Erythroblast (primary cell): ENCODE measurements at regions not wholly inside any gene's neighbourhood (a gene's known extent, or its start where the extent isn't known, plus 50 kb on each side); places are given as distances from the start of the nearest gene placed in this dataset.
"Not testable (repeated sequence)": the region's sequence is repeated elsewhere in the genome, so short reads cannot be mapped to it uniquely, and the experiment has no call there.

ENCODE experiments used
- DNase-seq, 2 experiments: peaks; one replicate each; lab custom pipeline; 2025; lab: John Stamatoyannopoulos, UW
- GATA1 ChIP-seq: IDR thresholded peaks from 2 replicates; pipeline ENCODE4 v1.6.1; 2011; ENCODE audit warnings: low read depth, mild to moderate bottlenecking, control low read depth, low read length, moderate library complexity
- POLR2A ChIP-seq: IDR thresholded peaks from 2 replicates; pipeline ENCODE4 v1.6.1; 2011; ENCODE audit warnings: mild to moderate bottlenecking, low read length

GRCh38 chr5:162543437-162543836 is 475.9 kb downstream of the GABRG2 start:
- TF ChIP-seq GATA1 (no peak), POLR2A (no peak)
- DNase-seq = no peak

DNA sequence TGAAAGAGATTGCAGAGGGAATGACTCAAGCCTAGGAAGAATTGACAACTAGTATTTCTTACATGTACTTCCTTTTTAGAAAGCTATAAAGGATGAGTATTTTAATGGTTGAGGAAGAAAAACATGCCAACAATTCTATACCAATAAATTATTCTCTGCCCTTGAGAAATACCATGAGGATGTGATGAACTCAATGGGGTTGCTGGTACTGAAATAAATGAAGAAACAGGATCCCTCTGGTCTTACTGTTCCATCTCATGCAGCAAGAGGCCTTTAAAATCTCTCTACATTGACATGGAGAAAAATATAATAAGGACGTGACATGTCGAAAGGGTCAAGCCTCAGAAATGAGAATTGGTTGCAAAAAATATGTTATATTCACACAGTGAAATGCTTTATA is 477.3 kb downstream of the GABRG2 start:
- DNase-seq = no peak
- no peak for TF ChIP-seq POLR2A
- TF ChIP-seq GATA1 = no peak

DNA sequence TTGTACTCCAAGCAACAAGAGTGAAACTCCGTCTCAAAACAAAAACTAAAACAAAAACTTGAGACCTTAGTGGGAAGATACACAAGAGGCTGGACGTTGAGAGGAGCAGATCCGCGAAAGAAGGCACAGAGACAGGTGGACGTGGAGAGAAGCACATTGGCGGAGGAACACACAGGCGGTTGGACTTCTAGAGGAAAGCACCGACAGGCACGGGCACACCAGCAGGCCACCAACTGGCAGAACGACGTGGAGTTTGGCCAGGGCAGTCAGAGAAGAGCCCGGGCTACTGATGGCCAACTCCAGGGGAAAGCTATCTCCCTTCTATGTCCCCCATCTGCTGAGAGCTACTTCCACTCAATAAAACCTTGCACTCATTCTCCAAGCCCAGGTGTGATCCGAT is 482.7 kb downstream of the GABRG2 start:
- TF ChIP-seq POLR2A = no peak
- TF ChIP-seq GATA1 = no peak
- no peak for DNase-seq

DNA sequence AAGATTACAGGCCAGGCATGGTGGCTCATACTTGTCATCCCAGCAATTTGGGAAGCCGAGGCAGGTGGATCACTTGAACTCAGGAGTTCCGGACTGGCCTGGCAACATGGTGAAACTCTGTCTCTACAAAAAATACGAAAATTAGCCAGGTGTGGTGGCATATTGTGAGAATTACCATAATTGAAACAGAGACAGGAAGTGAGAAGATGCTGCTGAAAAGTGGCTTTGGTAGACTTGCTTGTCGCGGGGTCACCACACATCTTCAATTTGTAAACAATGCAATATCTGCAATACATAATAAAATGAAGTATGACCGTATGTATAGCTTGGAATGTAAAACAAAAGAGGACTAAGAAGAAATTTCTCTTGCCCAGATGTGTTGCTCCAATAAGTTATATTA is 490.5 kb downstream of the GABRG2 start:
- no peak for TF ChIP-seq GATA1
- no peak for TF ChIP-seq POLR2A
- no peak for DNase-seq

DNA sequence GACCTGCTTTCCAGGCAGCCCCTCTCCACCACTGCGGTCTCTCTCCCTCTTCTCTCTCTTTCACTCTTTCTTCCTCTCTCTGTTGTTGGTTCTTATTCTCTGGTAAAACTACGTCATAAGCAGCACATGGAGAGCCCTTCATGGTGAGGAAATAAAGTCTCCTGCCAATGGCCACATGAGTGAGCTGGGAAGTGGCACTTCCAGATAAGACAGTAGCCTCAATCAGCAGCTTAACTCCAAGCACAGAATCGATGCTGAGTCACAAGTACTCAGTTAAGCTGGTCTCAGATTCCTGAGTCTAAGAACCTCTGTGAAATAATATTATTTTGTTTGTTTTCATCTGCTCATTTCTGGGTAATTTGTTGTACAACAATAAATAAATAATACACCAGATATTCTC is 500.1 kb downstream of the GABRG2 start:
- TF ChIP-seq POLR2A = no peak
- TF ChIP-seq GATA1 = no peak
- no peak for DNase-seq

GRCh38 chr5:162573758-162574157 is 506.2 kb downstream of the GABRG2 start:
- TF ChIP-seq POLR2A (no peak), GATA1 (no peak)
- no peak for DNase-seq

- TF ChIP-seq GATA1 (no peak), POLR2A (no peak)
- no peak for DNase-seq
Observed at GRCh38 chr5:162591724-162592123, 524.2 kb downstream of the GABRG2 start.

DNA sequence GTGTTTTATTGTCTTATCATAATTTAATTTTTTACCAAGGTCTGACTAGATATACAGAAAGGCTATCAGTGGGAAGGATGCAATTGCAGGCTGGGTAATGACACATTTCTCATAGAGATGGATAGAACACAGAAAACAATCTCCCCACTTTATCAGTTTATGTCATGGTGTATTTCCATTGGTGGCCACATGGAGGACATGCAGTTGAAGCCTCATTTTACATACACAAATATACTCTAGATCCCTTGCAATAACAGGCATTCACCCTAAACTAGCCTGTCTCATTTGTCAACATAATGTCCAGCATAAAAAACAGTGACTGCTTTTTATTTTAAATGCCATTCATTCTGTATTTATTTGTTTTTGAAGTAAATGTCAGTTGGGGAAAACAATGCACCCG is 526.3 kb downstream of the GABRG2 start:
- DNase-seq = no peak
- no peak for TF ChIP-seq POLR2A
- TF ChIP-seq GATA1 = no peak

GRCh38 chr5:162603443-162604070 is 536.0 kb downstream of the GABRG2 start:
- DNase-seq = no peak
- TF ChIP-seq POLR2A = no peak
- no peak for TF ChIP-seq GATA1

DNA sequence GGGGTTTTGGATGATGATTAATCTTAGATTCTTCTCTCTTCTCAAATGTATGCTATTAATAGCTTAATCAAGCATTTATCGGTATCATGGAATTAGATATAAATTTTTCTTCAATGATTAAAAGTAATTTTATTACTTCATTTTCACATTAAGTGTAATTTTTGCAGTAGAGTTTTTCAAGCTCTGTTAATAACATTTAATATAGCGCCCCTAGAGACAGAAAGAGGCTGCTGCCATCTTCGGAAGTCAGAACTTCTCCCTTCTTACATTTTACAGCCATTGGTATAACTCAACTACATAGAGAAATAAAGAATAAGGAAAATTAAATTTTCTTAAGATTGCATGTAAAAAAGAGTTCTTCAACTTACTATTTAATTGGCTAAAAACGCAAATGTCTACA is 540.3 kb downstream of the GABRG2 start:
- TF ChIP-seq GATA1 = no peak
- no peak for TF ChIP-seq POLR2A
- DNase-seq = no peak

DNA sequence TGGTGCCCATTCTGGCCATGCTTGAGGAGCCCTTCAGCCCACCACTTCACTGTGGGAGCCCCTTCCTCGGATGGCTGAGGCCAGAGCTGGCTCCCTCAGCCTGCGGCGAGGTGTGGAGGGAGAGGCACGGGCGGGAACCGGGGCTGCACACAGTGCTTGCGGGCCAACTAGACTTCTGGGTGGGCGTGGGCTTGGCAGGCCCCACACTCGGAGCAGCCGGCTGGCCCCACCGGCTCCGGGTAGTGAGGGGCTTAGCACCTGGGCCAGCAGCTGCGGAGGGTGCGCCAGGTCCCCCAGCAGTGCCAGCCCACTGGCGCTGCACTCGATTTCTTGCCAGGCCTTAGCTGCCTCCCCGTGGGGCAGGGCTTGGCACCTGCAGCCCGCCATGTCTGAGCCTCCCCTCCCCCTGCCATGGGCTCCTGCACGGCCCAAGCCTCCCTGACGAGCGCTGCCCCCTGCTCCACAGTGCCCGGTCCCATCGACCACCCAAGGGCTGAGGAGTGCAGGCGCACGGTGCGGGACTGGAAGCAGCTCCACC is 554.2 kb downstream of the GABRG2 start:
- DNase-seq = not testable (repeated sequence)

GRCh38 chr5:162624110-162624509 is 556.5 kb downstream of the GABRG2 start:
- TF ChIP-seq GATA1 = no peak
- TF ChIP-seq POLR2A = no peak
- DNase-seq = no peak

DNA sequence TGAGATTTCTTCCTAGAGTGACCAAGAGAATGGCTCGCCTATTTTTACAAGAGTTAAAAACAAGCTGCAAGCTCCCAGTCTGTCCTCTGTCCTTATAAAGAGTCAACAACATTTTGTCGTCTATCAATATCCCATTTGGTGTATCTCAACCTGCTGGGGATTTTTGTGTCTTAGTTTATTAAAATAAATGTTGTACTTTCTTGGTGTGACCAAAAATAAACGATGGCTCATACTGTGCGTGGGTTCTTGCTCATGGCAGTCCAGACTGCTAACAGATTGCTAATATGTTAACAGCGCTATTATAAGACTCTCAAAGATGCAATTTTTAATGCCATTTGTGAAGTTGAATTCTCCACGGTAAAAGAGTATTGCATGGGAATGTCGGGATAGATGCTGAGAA is 569.9 kb downstream of the GABRG2 start:
- no peak for TF ChIP-seq GATA1
- DNase-seq = no peak

DNA sequence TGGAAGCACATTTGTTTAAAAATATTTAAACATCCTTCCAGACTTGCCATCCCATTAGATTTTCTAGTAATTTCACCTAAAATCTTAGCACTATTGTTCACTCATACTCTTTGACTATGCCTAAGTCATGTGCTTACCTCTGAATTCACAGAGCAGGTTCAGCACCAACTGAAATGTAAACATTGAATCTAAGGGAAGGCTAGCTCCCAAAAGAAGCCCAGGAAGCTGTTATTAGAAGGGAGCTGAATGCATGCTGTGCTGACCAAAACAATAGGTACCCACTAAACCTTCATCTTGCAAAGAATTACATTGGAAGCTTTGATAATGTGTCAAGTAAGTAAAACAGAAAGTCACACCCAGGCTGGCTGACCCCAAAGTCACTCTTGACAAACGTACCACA is 571.3 kb downstream of the GABRG2 start:
- TF ChIP-seq POLR2A (no peak), GATA1 (no peak)
- no peak for DNase-seq

DNA sequence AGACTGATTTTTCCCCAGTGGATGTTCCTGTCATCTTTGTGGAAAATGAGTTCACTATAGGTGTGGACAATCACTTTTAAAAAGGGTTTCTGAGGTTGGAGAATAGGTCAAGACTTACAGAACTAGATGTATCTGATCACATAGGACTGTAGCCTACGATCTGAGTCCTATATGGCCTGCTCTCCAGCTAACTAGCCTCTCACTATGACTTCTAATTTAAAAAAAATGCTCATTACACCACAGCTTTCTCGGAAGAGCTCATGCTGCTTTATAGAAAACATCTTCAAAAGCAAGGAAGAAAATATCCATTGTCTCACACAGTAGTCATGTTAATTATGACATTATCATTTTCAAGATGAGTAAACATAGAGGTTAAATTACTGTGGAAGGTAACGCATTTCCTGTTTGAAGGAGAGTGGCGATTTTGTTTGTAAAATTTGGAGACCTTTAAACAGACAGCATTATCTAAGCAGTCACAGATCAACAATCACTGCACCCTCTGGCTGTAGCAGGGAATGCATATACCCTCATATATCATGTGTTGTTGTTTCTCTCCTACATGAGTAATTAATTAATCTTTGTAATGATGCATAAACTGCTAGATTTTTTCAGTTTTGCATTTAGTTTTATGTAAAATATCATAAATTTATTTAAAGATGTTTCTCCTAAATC is 573.7 kb downstream of the GABRG2 start:
- no peak for DNase-seq
- TF ChIP-seq GATA1 = no peak
- TF ChIP-seq POLR2A = no peak
